GM18951 (cell line): ENCODE measurements at regions not wholly inside any gene's neighbourhood (a gene's known extent, or its start where the extent isn't known, plus 50 kb on each side); places are given as distances from the start of the nearest gene placed in this dataset.
"Not testable (repeated sequence)": the region's sequence is repeated elsewhere in the genome, so short reads cannot be mapped to it uniquely, and the experiment has no call there.

Experiments
- POLR2A ChIP-seq: IDR thresholded peaks from 4 replicates; pipeline ENCODE4 v1.6.1; 2011; ENCODE audit warnings: mild to moderate bottlenecking; ENCODE audit not compliant: insufficient read length, insufficient read depth; ENCODE audit errors: extremely low read depth
- in situ Hi-C: fragments of 300-500 bp; cut with MboI; formaldehyde crosslinking; loops from one replicate; pipeline ENCODE4 v1.12.0; 2022; ENCODE audit warnings: low sequenced_read_pairs, mixed read lengths, inconsistent platforms; ENCODE audit not compliant: unreplicated experiment

GRCh38 chr5:125229556-125229955 is 483.1 kb upstream of the ZNF608 start:
- TF ChIP-seq POLR2A, result no peak
- in situ Hi-C loops, result no loop called here

GRCh38 chr5:125232779-125233230 is 486.4 kb upstream of the ZNF608 start:
- in situ Hi-C loops, result no loop called here
- TF ChIP-seq POLR2A, result no peak

DNA sequence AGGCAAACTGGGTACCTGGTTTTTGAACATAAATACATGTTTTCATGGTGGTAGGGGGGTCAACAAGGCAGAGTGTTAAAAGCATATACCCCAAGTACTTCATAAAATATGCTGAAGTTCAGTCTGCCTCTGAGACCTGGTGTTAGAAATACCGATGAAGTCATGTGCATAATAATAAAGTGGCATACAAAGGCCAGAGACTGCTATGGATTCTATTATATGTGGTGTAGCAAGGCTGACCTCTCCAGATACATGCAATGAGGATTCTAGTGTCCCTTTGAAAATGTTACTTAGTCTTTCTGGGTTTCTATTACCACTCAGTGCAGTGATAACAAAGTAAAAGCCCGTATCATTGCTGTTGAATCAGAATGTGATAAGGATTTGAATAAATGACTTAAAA is 487.5 kb upstream of the ZNF608 start:
- TF ChIP-seq POLR2A, result no peak
- in situ Hi-C loops, result no loop called here

GRCh38 chr5:125236007-125236406 is 489.6 kb upstream of the ZNF608 start:
- TF ChIP-seq POLR2A, result no peak
- in situ Hi-C loops, result no loop called here

DNA sequence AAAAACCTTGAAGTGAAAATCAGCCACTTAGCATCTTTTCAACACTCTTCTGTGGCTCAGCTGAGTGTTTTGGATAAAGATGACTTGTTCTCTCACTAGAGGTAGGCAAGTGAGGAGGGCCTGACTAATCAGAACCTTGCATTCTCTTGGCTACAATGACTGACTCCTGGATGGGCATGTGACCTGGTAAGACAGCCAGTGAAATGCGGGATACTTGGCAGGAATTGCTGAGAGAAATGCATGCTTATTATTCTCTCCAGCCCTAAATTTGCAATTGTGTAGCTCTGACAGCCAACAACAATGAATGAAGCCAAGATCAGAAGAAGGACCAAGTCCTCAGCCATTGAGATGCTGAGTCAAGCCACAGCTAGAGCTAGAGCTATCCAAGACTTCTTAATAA is 490.5 kb upstream of the ZNF608 start:
- TF ChIP-seq POLR2A, result no peak
- in situ Hi-C loops, result no loop called here

- TF ChIP-seq POLR2A, result no peak
- in situ Hi-C loops, result no loop called here
Observed at GRCh38 chr5:125244531-125244930, 498.1 kb upstream of the ZNF608 start.

- in situ Hi-C loops, result no loop called here
- TF ChIP-seq POLR2A, result no peak
Observed at GRCh38 chr5:125245216-125245615, 498.8 kb upstream of the ZNF608 start.

DNA sequence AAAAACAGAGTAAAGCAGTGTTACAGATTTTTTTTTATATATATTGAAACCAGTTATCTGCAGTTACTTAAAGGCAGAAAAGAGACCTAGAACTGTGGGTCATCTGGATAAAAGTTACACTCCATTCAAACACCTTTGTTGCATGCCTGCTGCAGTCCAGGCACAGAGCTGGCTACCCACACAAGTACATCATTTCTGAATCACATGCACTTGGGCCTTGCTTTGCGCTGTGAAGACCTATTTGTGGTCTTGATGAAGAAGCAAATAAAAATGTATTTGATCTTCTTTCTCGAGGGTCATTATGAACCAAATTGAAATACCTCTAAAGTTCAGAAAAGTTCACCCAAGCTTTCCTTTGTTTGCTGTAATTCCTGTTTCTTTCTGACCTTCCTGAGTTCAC is 503.0 kb upstream of the ZNF608 start:
- no peak for TF ChIP-seq POLR2A
- in situ Hi-C loops, result no loop called here

GRCh38 chr5:125251703-125252102 is 505.3 kb upstream of the ZNF608 start:
- no peak for TF ChIP-seq POLR2A
- in situ Hi-C loops, result no loop called here

- in situ Hi-C loops, result not testable (repeated sequence)
Observed at GRCh38 chr5:125253634-125254033, 507.2 kb upstream of the ZNF608 start.

DNA sequence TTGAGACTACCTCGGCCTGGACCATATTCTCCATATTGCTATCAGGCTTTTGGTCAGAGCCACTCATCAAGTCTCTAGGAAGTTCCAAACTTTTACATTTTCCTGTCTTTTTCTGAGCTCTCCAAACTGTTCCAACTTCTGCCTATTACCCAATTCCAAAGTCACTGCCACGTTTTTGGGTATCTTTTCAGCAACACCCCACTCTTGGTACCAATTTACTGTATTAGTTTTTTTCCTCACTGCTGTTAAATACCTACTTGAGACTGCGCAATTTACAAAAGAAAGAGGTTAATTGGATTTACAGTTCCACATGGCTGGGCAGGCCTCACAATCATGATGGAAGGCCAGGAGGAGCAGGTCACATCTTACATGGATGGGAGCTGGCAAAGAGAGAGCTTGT is 507.8 kb upstream of the ZNF608 start:
- TF ChIP-seq POLR2A, result no peak
- in situ Hi-C loops, result no loop called here

GRCh38 chr5:125256296-125256695 is 509.9 kb upstream of the ZNF608 start:
- no peak for TF ChIP-seq POLR2A
- in situ Hi-C loops, result no loop called here

GRCh38 chr5:125257057-125257972 is 510.9 kb upstream of the ZNF608 start:
- in situ Hi-C loops, result no loop called here
- TF ChIP-seq POLR2A, result no peak

DNA sequence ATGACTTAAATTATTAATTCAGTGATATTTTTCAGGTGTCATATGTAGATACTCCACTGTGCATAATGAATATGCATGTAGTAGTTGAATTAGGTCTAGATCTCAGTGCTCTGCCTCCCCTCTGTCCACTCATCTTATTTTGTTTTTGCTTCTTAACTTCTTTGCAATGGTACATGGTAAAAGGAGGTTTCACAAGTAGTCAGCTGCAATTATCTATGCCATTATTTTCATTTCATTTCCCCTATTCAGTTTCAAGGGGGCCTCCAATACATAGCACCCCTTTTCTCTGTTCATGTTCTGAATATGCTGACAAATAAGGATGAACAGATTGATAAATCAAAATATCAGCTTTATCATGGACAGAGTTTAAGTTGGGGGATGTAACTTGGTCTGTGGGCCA is 511.6 kb upstream of the ZNF608 start:
- no peak for TF ChIP-seq POLR2A
- in situ Hi-C loops, result no loop called here
